A549 (cell line): ENCODE measurements at regions not wholly inside any gene's neighbourhood (a gene's known extent, or its start where the extent isn't known, plus 50 kb on each side); places are given as distances from the start of the nearest gene placed in this dataset.

Source experiments
- ATAC-seq, 2 experiments: fragments of 200-7000 bp in 1 of 2; fragments of >200 bp in 1 of 2; cut with Nextera tagmentation in 1 of 2; cut with Tn5 transposase in 1 of 2; 3 replicates each; pipeline versions ENCODE4 v1.8.0 to v1.9.1; 2018 to 2020; ENCODE audit warnings: mild to moderate bottlenecking in 1 of 2, moderate library complexity in 1 of 2
- CTCF ChIA-PET: fragments of 300-600 bp; sonication (Branson Sonifier 250); formaldehyde crosslinking; extraction: SDS; loops from one replicate; lab custom pipeline; 2021; ENCODE audit warnings: antibody characterized with exemption, inconsistent platforms; lab: Yijun Ruan, JAX
- POLR2A ChIA-PET: fragments of 350-600 bp; formaldehyde crosslinking; extraction: SDS; loops from one replicate; lab custom pipeline; 2021; ENCODE audit warnings: antibody characterized with exemption, inconsistent platforms; lab: Yijun Ruan, JAX
- DNase-seq, 2 experiments: peaks; one replicate each; pipeline versions ENCODE4 v3.0.0 to v3.0.0-alpha.2; 2011 to 2016; ENCODE audit warnings: low read depth in 1 of 2, low spot score in 1 of 2
- FAIRE-seq: peaks from 2 replicates; lab custom pipeline; 2011; peaks lifted over from hg19 to GRCh38; lab: Jason Lieb, UNC
- H3K27ac ChIP-seq, 2 experiments: fragments of >200 bp; sonication (Bioruptor Twin); formaldehyde crosslinking; 3 replicates each; pipeline ENCODE4 v1.5.1; 2016 to 2017
- H3K4me1 ChIP-seq: fragments of >200 bp; sonication (Bioruptor Twin); formaldehyde crosslinking; 3 replicates; pipeline ENCODE4 v1.6.1; 2016
- H3K4me2 ChIP-seq: fragments of >200 bp; sonication (Bioruptor Twin); formaldehyde crosslinking; 3 replicates; pipeline ENCODE4 v1.6.1; 2016
- H3K4me3 ChIP-seq: fragments of >200 bp; sonication (Bioruptor Twin); formaldehyde crosslinking; 3 replicates; pipeline ENCODE4 v1.5.1; 2016
- H3K9me3 ChIP-seq: fragments of >200 bp; sonication (Bioruptor Twin); formaldehyde crosslinking; 3 replicates; pipeline ENCODE4 v1.6.1; 2016
- ATOH8 ChIP-seq: fragments of 250-450 bp; sonication (Bioruptor Pico); IDR thresholded peaks from 2 replicates; pipeline ENCODE4 v1.5.0; 2020; ENCODE audit warnings: low read depth, mild to moderate bottlenecking, moderate library complexity
- CBX8 ChIP-seq: fragments of 200-600 bp; sonication (generic); IDR thresholded peaks from 2 replicates; pipeline ENCODE4 v1.6.1; 2016
- CHD4 ChIP-seq: fragments of 200-600 bp; sonication (generic); IDR thresholded peaks from 2 replicates; pipeline ENCODE4 v1.6.1; 2016; ENCODE audit warnings: antibody characterized with exemption, mild to moderate bottlenecking, borderline replicate concordance
- CTCF ChIP-seq: fragments of >200 bp; sonication (Bioruptor Twin); formaldehyde crosslinking; IDR thresholded peaks from 3 replicates; pipeline ENCODE4 v1.5.1; 2016
- EHMT2 ChIP-seq: fragments of 200-600 bp; sonication (generic); IDR thresholded peaks from 2 replicates; pipeline ENCODE4 v1.6.1; 2016; ENCODE audit warnings: antibody characterized with exemption, low read depth, mild to moderate bottlenecking, moderate library complexity
- ELK1 ChIP-seq: fragments of 150-350 bp; IDR thresholded peaks from 2 replicates; pipeline ENCODE4 v1.6.1; 2014; ENCODE audit warnings: low read depth, mild to moderate bottlenecking, low read length
- ESRRA ChIP-seq: fragments of 150-350 bp; IDR thresholded peaks from 2 replicates; pipeline ENCODE4 v1.6.1; 2014; ENCODE audit warnings: mild to moderate bottlenecking, low read length, borderline replicate concordance
- HOXA7 ChIP-seq: fragments of 250-450 bp; sonication (Bioruptor Pico); IDR thresholded peaks from 2 replicates; pipeline ENCODE4 v1.5.0; 2020; ENCODE audit warnings: mild to moderate bottlenecking, moderate library complexity
- HOXB13 ChIP-seq: fragments of 250-450 bp; sonication (Bioruptor Pico); IDR thresholded peaks from 2 replicates; pipeline ENCODE4 v1.5.0; 2020; ENCODE audit warnings: low read depth, mild to moderate bottlenecking, moderate library complexity
- KDM1A ChIP-seq: fragments of 200-600 bp; sonication (generic); IDR thresholded peaks from 2 replicates; pipeline ENCODE4 v1.6.1; 2016; ENCODE audit warnings: low read depth, mild to moderate bottlenecking
- KDM5A ChIP-seq: fragments of 200-600 bp; sonication (generic); IDR thresholded peaks from 2 replicates; pipeline ENCODE4 v1.6.1; 2016; ENCODE audit warnings: antibody characterized with exemption, mild to moderate bottlenecking
- MAFK ChIP-seq: fragments of 450-650 bp; IDR thresholded peaks from 2 replicates; pipeline ENCODE4 v1.6.1; 2014; ENCODE audit not compliant: partially characterized antibody
- MAX ChIP-seq: IDR thresholded peaks from 2 replicates; pipeline ENCODE4 v1.6.1; 2012
- MYC ChIP-seq: IDR thresholded peaks from 2 replicates; pipeline ENCODE4 v1.6.1; 2012; ENCODE audit warnings: mild to moderate bottlenecking, inconsistent platforms, low read length, improper control_type of control experiment, borderline replicate concordance
- NR3C1 ChIP-seq: fragments of >200 bp; sonication (Bioruptor Twin); formaldehyde crosslinking; IDR thresholded peaks from 3 replicates; pipeline ENCODE4 v1.6.1; 2017
- PHF8 ChIP-seq: fragments of 200-600 bp; sonication (generic); IDR thresholded peaks from 2 replicates; pipeline ENCODE4 v1.6.1; 2016; ENCODE audit warnings: low read depth, mild to moderate bottlenecking, antibody characterized with exemption, moderate library complexity, borderline replicate concordance
- POLR2AphosphoS2 ChIP-seq: conservative IDR thresholded peaks from 2 replicates; pipeline ENCODE4 v1.6.1; 2012; ENCODE audit warnings: low read length, improper control_type of control experiment, inconsistent platforms
- REST ChIP-seq: fragments of 200-600 bp; sonication (generic); IDR thresholded peaks from 2 replicates; pipeline ENCODE4 v1.6.1; 2016; ENCODE audit warnings: antibody characterized with exemption, mild to moderate bottlenecking, moderate library complexity
- SMC3 ChIP-seq: fragments of >200 bp; sonication (Bioruptor Twin); formaldehyde crosslinking; IDR thresholded peaks from 3 replicates; pipeline ENCODE4 v1.6.1; 2018; ENCODE audit warnings: inconsistent platforms
- ZC3H11A ChIP-seq: fragments of 450-650 bp; IDR thresholded peaks from 2 replicates; pipeline ENCODE4 v1.6.1; 2014; ENCODE audit warnings: antibody characterized with exemption, mild to moderate bottlenecking
- ZFP36 ChIP-seq: fragments of 450-650 bp; IDR thresholded peaks from 2 replicates; pipeline ENCODE4 v1.6.1; 2014; ENCODE audit warnings: borderline replicate concordance; ENCODE audit not compliant: partially characterized antibody
- WGBS: methylation state at CpG from one replicate; pipeline ENCODE4 v1.1.6; 2017; ENCODE audit errors: missing lambda C conversion rate; 5-methylcytosine and 5-hydroxymethylcytosine counted together

GRCh38 chr9:108290839-108291585 is 564.8 kb downstream of the ACTL7B start:
- FAIRE-seq (no peak), ATAC-seq (no peak), DNase-seq (no peak)
- WGBS, result 69% methylated on average over 6 of the region's 6 CpGs
- no peaks in the 10 kb centered on the region for H3K4me1 ChIP-seq
- H3K4me3 ChIP-seq, result no peak overlapping the region
- POLR2A ChIA-PET, result no interaction called here
- H3K4me2 ChIP-seq, result no peak overlapping the region
- CTCF ChIA-PET, result interaction anchor here (0.7 to 1.0 kb wide), 3 partner anchors 10 to 781 kb away, joined by 3 read pairs; no protein-coding TSS in a partner anchor
- no peak overlapping the region for H3K27ac ChIP-seq
- H3K9me3 ChIP-seq, result no peaks in the 10 kb centered on the region
- TF ChIP-seq SMC3 (no peak), ZFP36 (no peak), HOXA7 (CRISPR knock-in tag) (no peak), CHD4 (no peak), REST (no peak), PHF8 (no peak), KDM1A (no peak), EHMT2 (no peak), ATOH8 (no peak), POLR2AphosphoS2 (no peak), MAX (no peak), CBX8 (no peak), MAFK (no peak)

GRCh38 chr9:108286638-108287206 is 569.1 kb downstream of the ACTL7B start:
- H3K4me1 ChIP-seq, result no peaks in the 10 kb centered on the region
- H3K9me3 ChIP-seq, result no peaks in the 10 kb centered on the region
- no peak overlapping the region for H3K4me2 ChIP-seq
- no peak overlapping the region for H3K4me3 ChIP-seq
- ChIA-PET POLR2A (no interaction called here), CTCF (no interaction called here)
- TF ChIP-seq ELK1 (no peak), MAFK (peak; percentile 24), CBX8 (no peak), NR3C1 (no peak), HOXB13 (CRISPR knock-in tag) (no peak)
- WGBS, result 64% methylated on average over 6 of the region's 7 CpGs
- FAIRE-seq (no peak), ATAC-seq (no peak), DNase-seq (no peak)
- H3K27ac ChIP-seq, result no peak overlapping the region

GRCh38 chr9:108283696-108284095 is 572.1 kb downstream of the ACTL7B start:
- POLR2A ChIA-PET, result no interaction called here
- CTCF ChIA-PET, result interaction anchor here (0.8 to 5.7 kb wide), 8 partner anchors 9 to 818 kb away, joined by 3 to 49 read pairs (median 4); no protein-coding TSS in a partner anchor
- DNase-seq, result no peak
- no peaks in the 10 kb centered on the region for H3K9me3 ChIP-seq
- WGBS, result 88% methylated on average over 6 of the region's 6 CpGs
- no peak for ATAC-seq
- no peak overlapping the region for H3K4me2 ChIP-seq
- no peak overlapping the region for H3K27ac ChIP-seq
- FAIRE-seq, result no peak
- H3K4me3 ChIP-seq, result no peak overlapping the region
- no peaks in the 10 kb centered on the region for H3K4me1 ChIP-seq
- TF ChIP-seq CTCF (no peak), REST (no peak), ESRRA (no peak), KDM5A (no peak), MYC (no peak), ZC3H11A (no peak), NR3C1 (no peak)
